ENCODE measurements at regions not wholly inside any gene's neighbourhood (a gene's known extent, or its start where the extent isn't known, plus 50 kb on each side); places are given as distances from the start of the nearest gene placed in this dataset.
"Not testable (repeated sequence)": the region's sequence is repeated elsewhere in the genome, so short reads cannot be mapped to it uniquely, and the experiment has no call there.

- peak; percentile 38 to 72 (median 60) for TF ChIP-seq CTCF (IDR thresholded peaks at IDR 0.05)
- not testable (repeated sequence) for TF ChIP-seq POLR2A (IDR thresholded peaks at IDR 0.05)
- peak in 1 of 2 donors; percentile 25 for TF ChIP-seq POLR2AphosphoS5 (IDR thresholded peaks at IDR 0.05; ENCODE audit: insufficient read depth in 1 of 2, low read depth in 1 of 2)
These were observed 102.0 kb upstream of the PLEKHM1 start for GRCh38 chr17:45592433-45592923.

Data from vagina (tissue), 2 donors.